ENCODE measurements at regions not wholly inside any gene's neighbourhood (a gene's known extent, or its start where the extent isn't known, plus 50 kb on each side); places are given as distances from the start of the nearest gene placed in this dataset.

DNA sequence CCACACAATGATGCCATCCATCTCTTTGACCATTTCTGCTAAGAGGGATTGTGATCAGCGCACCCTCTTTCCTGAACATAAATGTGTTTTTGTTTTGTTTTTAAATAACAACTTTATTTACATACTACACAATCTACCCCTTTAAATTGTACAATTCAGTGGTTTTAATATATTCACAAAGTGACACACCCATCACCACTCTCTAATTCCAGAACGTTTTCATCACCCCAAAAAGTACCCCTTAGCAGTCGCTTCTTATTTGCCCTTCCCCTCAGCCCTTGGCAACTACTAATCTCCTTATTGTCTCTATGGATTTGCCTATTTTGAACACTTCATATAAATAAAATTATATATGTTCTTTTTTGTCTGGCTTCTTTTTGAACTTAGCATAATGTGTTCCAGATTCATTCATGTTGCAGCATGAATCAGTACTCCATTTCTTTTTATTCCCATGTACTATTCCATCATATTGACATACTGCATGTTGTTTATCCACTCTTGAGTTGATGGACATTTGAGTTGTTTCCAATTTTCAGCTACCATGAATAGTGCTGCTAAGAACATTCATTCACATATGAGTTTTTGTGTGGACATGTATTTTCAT is 150.9 kb upstream of the NABP1 start:
- Mint-ChIP-seq H3K36me3 (ENCODE audit: low read depth) (no peaks in the 10 kb centered on the region), H3K27me3 (no peaks in the 10 kb centered on the region), H3K27ac (no peak overlapping the region), H3K4me1 (ENCODE audit: low read depth) (no peaks in the 10 kb centered on the region), H3K9me3 (no peaks in the 10 kb centered on the region), H3K4me3 (no peak overlapping the region)
- POLR2A ChIA-PET = no interaction called here
- CTCF ChIA-PET = no interaction called here
- Histone ChIP-seq H3K36me3 (ENCODE audit: insufficient read depth, low read length) (no peaks in the 10 kb centered on the region), H3K4me1 (ENCODE audit: insufficient read depth, low read length) (no peaks in the 10 kb centered on the region), H3K27ac (ENCODE audit: low read depth in 1 of 2, low read length in 2 of 2) (no peak overlapping the region), H3K27me3 (ENCODE audit: control insufficient read depth in 1 of 2, insufficient read depth in 2 of 2, low read length in 2 of 2) (no peaks in the 10 kb centered on the region), H3K9me3 (ENCODE audit: control insufficient read depth in 1 of 2, insufficient read depth in 1 of 2, low read length in 2 of 2) (no peaks in the 10 kb centered on the region), H3K4me3 (ENCODE audit: low read length) (no peak overlapping the region)
- intact Hi-C loops (cut with DNase I, micrococcal nuclease) = no loop called here
- ATAC-seq (ENCODE audit: poor library complexity) = no peak
- no peak for DNase-seq
- TF ChIP-seq, protein P1, sequence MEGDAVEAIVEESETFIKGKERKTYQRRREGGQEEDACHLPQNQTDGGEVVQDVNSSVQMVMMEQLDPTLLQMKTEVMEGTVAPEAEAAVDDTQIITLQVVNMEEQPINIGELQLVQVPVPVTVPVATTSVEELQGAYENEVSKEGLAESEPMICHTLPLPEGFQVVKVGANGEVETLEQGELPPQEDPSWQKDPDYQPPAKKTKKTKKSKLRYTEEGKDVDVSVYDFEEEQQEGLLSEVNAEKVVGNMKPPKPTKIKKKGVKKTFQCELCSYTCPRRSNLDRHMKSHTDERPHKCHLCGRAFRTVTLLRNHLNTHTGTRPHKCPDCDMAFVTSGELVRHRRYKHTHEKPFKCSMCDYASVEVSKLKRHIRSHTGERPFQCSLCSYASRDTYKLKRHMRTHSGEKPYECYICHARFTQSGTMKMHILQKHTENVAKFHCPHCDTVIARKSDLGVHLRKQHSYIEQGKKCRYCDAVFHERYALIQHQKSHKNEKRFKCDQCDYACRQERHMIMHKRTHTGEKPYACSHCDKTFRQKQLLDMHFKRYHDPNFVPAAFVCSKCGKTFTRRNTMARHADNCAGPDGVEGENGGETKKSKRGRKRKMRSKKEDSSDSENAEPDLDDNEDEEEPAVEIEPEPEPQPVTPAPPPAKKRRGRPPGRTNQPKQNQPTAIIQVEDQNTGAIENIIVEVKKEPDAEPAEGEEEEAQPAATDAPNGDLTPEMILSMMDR (IDR thresholded peaks at IDR 0.05) = no peak

DNA sequence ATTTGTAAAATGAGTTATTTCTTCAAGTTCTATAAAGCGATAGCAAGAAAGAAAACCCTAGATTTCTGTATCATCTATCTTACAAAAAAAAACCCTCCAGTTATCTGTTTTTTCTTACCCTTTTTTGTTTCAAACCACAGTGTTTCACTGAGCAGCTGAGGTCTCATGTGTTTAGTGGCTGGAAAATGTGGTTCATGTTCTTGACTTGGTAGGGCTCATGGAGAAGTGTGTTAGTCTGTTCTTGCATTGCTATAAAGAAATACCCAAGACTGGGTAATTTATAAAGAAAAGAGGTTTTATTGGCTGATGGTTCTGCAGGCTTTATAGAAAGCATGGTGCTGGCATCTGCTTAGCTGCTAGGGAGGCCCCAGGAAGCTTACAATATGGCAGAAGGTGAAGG is 147.3 kb upstream of the NABP1 start:
- no peaks in the 10 kb centered on the region for H3K4me1 Mint-ChIP-seq (ENCODE audit: low read depth)
- H3K4me1 ChIP-seq (ENCODE audit: insufficient read depth, low read length) = no peaks in the 10 kb centered on the region
- H3K9me3 Mint-ChIP-seq = no peaks in the 10 kb centered on the region
- H3K4me3 ChIP-seq (ENCODE audit: low read length) = no peak overlapping the region
- no peak overlapping the region for H3K27ac ChIP-seq (ENCODE audit: low read depth in 1 of 2, low read length in 2 of 2)
- DNase-seq (no peak), ATAC-seq (ENCODE audit: poor library complexity) (no peak)
- intact Hi-C loops (cut with DNase I, micrococcal nuclease) = no loop called here
- no peak overlapping the region for H3K4me3 Mint-ChIP-seq
- no peaks in the 10 kb centered on the region for H3K36me3 Mint-ChIP-seq (ENCODE audit: low read depth)
- no peaks in the 10 kb centered on the region for H3K27me3 ChIP-seq (ENCODE audit: control insufficient read depth in 1 of 2, insufficient read depth in 2 of 2, low read length in 2 of 2)
- no peaks in the 10 kb centered on the region for H3K9me3 ChIP-seq (ENCODE audit: control insufficient read depth in 1 of 2, insufficient read depth in 1 of 2, low read length in 2 of 2)
- CTCF ChIA-PET = interaction anchor here (0.8 kb wide), 1 partner anchor 8 kb away, joined by 5 read pairs; no protein-coding TSS in a partner anchor
- no peak overlapping the region for H3K27ac Mint-ChIP-seq
- H3K27me3 Mint-ChIP-seq = no peaks in the 10 kb centered on the region
- TF ChIP-seq, protein P1 (IDR thresholded peaks at IDR 0.05) = no peak
- H3K36me3 ChIP-seq (ENCODE audit: insufficient read depth, low read length) = no peaks in the 10 kb centered on the region
- POLR2A ChIA-PET = no interaction called here

DNA sequence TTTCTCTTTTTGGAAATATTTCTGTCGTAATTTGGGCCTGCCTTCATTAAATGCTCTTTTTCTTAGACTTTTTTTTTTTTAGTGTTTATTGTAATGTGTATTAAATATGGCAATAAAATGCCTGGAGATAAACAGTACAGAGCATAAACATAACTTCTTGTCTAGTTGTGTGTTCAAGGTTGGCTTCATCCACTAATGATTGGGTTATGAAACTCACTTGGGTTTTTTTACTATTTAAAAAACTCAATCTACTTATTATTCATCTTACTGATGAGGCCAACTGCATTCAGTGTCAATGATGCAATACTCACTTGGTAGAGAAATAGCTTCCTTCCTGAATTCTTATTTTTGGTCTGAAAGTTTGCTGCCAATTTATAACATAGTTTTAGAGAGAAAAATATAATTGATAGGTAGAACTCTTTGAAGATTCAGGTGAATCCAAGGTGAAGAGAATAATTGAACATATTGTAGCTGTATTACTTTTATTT is 144.2 kb upstream of the NABP1 start:
- H3K27me3 ChIP-seq (ENCODE audit: control insufficient read depth in 1 of 2, insufficient read depth in 2 of 2, low read length in 2 of 2) = no peaks in the 10 kb centered on the region
- H3K4me1 ChIP-seq (ENCODE audit: insufficient read depth, low read length) = no peaks in the 10 kb centered on the region
- Mint-ChIP-seq H3K27ac (no peak overlapping the region), H3K36me3 (ENCODE audit: low read depth) (no peaks in the 10 kb centered on the region), H3K4me3 (no peak overlapping the region), H3K9me3 (no peaks in the 10 kb centered on the region), H3K4me1 (ENCODE audit: low read depth) (no peaks in the 10 kb centered on the region), H3K27me3 (no peaks in the 10 kb centered on the region)
- H3K36me3 ChIP-seq (ENCODE audit: insufficient read depth, low read length) = no peaks in the 10 kb centered on the region
- ATAC-seq (ENCODE audit: poor library complexity) (no peak), DNase-seq (no peak)
- ChIA-PET POLR2A (interaction anchor here (0.7 kb wide), 1 partner anchor 216 kb away, joined by 3 read pairs; no protein-coding TSS in a partner anchor), CTCF (no interaction called here)
- no peak overlapping the region for H3K4me3 ChIP-seq (ENCODE audit: low read length)
- intact Hi-C loops (cut with DNase I, micrococcal nuclease) = no loop called here
- TF ChIP-seq, protein P1 (IDR thresholded peaks at IDR 0.05) = no peak
- H3K9me3 ChIP-seq (ENCODE audit: control insufficient read depth in 1 of 2, insufficient read depth in 1 of 2, low read length in 2 of 2) = no peaks in the 10 kb centered on the region
- H3K27ac ChIP-seq (ENCODE audit: low read depth in 1 of 2, low read length in 2 of 2) = no peak overlapping the region

Measured in CD4-positive, alpha-beta T cell (primary cell).